NCI-H345 (cell line): ENCODE measurements at regions not wholly inside any gene's neighbourhood (a gene's known extent, or its start where the extent isn't known, plus 50 kb on each side); places are given as distances from the start of the nearest gene placed in this dataset.
"Not testable (repeated sequence)": the region's sequence is repeated elsewhere in the genome, so short reads cannot be mapped to it uniquely, and the experiment has no call there.

Experiments used
- DNase-seq: peaks from one replicate; lab custom pipeline; 2025; lab: John Stamatoyannopoulos, UW

DNA sequence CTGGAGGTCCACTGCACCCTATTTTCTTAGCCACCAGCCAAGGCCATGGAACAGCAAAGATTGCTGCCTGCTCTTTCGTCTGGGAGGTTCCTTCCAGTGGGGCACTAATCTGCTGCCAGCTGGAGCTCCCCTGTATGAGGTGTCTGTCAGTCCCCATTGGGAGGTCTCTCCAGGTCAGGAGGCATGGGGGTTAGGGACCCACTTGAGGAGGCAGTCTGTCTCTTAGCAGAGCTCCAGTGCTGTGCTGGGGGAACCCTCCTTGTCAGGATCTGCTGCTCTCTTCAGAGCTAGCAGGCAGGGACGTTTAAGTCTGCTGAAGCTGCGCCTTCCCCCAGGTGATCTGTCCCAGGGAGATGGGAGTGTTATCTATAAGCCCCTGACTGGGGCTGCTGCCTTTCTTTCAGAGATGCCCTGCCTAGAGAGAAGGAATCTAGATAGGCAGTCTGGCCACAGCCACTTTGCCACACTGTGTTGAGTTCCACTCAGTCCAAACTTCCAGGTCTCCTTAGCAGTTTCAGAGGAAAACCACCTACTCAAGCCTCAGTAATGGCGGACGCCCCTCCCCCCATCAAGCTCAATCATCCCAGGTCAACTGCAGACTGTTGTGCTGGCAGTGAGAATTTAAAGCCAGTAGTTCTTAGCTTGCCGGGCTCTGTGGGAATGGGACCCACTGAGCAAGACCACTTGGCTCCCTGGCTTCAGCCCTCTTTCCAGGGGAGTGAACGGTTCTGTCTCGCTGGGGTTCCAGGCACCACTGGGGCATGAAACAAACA lies 317.7 kb downstream of the LRRC70 start:
- no peak for DNase-seq

DNA sequence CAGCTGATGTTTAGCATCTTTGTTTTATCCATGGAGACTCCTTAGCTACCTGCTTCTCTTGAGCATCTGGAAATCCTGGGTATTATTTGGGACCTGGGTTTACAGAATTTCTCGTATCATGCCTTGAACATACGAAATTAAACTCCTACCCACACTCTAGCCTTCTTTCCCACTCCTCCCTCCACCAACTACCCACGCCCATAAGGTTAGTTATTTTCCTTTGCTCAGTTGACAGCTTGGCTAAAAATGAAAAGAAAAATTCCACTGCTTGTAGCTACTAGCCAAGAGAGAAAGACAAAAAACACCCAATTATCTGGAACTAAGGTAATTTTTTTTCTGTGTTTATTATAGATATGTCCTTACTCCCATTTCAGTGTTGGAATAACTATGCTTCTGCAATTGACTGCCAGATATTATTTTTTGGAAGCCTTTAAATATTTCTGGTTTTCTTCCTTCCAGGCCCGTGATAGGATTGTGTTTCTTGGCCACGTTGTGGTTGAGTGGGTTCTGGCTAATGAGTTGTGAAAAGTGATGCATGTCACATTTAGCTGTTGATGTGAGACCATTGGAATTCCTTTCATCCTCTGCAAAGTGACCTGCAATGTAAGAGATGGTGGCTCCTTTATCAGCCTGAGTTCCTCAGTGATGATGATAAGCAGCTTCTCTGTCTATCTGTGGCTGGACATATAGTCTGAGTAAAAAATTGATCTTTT lies 308.1 kb downstream of the LRRC70 start:
- no peak for DNase-seq

DNA sequence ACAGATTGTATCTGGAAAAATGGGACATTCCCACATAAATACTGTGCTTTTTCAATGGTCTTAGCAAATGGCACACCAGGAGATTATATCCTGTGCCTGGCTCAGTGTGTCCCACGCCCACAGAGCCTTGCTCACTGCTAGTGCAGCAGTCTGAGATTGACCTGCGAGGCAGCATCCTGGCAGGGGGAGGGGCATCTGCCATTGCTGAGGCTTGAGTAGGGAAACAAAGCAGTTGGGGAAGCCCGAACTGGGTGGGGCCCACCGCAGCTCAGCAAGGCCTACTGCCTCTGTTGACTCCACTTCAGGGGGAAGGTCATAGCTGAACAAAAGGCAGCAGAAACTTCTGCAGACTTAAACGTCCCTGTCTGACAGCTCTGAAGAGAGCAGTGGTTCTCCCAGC lies 258.7 kb downstream of the LRRC70 start:
- DNase-seq: not testable (repeated sequence)

DNA sequence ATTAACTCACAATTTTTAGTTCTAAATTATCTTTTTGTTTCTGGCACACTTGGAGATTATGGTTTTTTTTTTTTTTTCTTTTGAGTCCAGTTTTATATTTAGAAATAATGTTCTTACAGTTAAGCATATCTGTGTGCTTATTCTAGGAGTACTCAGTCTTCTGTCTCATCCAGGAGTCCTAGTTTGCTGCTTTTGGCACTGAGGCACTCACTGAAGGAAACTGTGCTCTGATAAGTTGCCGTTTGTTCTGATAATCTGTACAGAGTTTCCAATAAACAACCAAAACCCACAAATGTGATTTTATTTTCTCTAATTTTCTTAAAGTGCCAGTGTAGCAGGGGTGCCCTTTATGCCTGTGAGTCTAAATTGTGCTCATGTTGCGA lies 251.0 kb downstream of the LRRC70 start:
- DNase-seq: no peak

DNA sequence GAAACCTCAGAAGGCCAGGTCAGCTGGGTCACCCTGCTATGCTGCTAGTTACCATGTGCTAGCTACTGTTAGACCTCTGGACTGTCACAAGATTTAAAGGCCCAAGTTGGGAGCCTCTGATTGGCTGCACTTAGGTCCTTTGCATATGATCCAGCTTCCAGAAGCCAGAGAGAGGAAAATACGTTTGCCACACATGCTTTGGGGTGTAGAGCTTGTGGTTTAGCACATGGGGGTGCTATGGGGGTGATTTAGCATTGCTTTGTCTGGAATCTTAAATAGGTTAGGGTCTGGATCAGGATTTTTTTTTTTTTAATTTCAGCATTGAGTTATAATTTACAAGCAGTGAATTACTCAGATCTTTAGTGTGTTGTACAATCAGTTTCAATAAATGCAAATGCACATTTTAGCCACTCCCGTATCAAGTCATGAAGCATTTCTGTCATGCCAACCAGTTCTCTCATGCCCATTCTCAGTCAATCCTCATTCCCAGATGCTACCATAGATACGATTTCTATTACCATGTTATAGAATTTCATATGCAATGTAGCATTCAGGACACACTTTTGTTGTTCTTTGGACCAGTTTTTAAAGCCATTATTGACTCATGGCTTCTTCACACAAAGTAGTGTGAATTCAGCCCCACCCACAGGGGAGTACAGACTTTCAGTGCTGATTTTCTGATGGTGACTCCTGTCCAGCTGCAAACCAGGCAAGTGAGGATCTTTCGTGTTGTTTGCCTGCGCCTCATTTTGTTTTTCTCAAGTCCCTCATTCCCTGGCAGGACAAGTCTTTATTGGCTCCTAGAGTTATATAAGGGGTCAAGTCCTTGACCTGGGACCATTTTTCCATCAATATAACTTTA lies 250.4 kb downstream of the LRRC70 start:
- DNase-seq: no peak

DNA sequence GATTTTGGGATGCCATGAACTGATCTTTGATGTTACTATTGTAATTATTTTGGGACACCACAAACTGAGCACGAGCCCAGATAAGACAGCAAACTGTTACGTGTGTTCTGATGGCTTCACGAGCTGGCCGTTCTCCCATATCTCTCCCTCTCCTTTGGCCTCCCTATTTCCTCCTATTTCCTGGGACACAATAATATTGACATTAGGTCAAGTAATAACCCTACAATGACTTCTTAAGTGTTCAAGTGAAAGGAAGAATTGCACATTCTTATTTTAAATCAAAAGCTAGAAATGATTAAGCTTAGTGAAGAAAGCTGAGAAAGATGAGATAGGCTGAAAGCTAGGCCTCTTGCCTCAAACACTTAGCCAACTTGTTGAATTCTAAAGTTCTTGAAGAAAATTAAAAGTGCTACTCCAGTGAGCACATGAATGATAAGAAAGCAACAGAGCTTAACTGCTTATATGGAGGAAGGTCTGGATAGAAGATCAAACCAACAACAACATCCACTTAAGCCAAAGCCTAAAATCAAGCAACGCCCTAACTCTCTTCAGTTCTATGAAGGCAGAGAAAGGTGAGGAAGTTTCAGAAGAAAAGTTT lies 247.1 kb downstream of the LRRC70 start:
- DNase-seq: no peak

DNA sequence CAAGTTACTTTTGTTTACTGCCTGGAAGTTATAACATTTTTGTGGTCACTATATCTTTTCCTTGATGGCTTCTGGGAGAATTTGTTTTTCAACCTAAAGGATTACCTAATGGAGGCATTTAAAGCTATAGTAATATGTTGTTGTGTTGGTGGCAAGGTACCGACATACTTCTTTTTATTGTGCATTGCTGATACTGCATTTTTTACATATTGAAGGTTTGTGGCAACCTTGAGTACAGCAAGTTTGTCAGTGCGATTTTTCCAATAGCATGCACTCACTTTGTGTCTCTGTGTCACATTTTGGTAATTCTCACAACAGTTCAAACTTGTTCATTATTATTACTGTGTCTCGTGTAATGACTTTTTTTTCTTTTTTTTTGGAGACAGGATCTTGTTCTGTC lies 246.3 kb downstream of the LRRC70 start:
- DNase-seq: no peak

DNA sequence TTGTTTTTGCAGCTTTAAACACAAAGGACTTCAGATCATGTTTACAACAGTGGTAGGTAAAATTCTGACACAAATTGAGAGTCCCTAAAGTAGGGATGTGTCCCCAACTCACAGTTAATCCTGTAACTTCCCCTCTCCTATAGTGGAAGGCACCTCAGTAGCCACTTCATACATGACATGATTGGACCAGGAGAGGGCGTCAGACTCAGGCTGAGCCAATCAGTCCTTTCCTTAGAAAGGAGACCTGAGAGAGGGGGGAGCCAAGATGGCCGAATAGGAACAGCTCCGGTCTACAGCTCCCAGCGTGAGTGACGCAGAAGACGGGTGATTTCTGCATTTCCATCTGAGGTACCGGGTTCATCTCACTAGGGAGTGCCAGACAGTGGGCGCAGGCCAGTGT lies 238.4 kb downstream of the LRRC70 start:
- DNase-seq: not testable (repeated sequence)

DNA sequence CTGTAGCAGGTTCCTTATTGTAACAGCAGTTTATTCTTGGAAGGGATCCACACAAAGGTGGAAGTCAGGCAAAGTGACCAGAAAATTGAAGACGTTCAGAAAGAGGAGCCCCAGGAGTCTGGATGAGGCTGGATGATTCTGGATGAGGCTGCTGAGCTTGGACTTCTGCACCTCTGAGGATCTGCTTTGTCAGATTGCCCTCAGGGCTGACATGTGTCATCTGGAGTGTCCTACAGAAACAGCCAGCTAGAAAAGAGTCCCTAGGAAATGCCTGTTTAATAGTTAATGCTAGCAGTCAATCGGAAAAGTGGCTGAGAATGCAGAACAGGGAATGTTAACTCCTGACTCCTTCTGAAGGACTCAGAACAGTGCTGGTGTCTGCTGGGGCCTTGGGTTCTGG lies 236.4 kb downstream of the LRRC70 start:
- no peak for DNase-seq

DNA sequence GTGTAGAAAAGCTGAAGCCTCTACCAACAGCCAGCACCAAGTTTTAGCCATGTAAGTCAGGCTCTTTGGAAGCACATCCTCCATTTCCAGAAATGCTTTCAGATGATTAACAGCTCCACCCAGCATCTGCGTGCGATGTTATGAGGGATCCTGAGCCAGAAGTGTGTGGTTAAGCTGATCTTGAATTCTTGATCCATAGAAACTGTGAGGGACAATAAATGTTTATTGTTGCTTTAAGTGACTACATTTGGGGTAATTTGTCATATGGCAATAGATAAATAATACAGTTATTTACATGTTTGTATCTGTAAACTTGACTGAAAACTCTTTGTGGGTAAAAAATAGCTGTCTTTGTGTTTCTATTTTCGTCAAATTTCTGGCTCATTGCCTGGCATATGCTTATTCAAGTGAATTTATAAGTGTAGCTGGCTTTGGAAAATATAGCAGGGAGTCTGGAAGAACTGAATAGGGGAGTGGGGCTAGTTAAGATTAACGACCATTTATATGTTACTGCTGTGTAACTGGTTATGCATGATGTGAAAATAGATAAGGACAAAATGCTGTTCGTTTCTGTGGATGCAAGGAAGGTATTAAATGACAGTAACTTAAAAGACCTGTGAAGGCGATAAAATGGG lies 234.1 kb downstream of the LRRC70 start:
- DNase-seq: no peak

DNA sequence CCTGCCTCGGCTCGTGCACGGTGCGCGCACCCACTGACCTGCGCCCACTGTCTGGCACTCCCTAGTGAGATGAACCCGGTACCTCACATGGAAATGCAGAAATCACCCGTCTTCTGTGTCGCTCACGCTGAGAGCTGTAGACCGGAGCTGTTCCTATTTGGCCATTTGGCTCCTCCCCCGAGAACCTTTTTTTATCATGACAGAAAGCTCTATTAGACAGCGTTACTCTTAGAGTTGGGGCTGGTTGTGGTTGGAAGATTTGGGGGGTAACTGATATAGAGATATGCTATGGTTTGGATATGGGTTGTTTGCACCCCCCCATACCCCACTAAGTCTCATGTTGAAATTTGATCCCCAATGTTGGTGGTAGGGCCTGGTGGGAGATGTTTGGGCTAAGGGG lies 226.2 kb downstream of the LRRC70 start:
- DNase-seq: not testable (repeated sequence)

DNA sequence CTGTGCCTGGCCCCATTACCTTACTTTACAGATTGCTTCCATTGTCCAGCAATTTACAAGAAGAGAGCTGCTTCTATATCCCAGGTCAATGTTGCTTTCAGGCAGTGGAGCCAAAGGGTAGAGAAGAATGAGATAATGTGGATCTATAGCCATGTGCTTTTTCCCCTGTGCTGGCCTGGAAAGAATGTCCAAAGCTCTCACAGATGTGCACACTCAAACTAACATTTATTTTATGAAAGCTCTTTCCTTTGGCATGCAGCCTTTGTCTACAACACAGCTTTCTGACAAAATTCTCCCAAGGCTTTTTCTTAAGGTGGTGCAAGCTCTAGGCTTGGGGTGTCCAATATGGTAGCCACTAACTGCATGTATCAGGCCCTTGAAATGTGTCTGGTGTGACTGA lies 217.3 kb downstream of the LRRC70 start:
- no peak for DNase-seq

DNA sequence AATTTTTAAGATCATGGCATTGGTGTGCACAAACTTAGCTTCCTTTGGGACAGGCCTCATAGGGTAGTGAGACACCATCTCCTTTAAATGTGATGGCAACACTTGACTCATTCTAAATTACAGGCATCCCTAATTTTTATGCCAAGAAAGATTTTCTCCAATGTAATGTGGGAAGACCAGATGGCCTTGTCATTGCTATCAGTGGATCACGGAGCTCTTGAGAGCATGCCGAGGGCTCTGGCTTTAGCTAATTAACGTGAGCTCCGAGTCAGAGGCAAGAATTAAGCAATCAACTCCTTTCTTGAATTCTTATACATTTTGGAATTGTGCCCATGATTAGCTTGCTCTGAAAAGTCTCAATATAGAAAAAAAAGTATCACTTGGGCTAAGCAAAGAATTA lies 215.8 kb downstream of the LRRC70 start:
- DNase-seq: no peak

DNA sequence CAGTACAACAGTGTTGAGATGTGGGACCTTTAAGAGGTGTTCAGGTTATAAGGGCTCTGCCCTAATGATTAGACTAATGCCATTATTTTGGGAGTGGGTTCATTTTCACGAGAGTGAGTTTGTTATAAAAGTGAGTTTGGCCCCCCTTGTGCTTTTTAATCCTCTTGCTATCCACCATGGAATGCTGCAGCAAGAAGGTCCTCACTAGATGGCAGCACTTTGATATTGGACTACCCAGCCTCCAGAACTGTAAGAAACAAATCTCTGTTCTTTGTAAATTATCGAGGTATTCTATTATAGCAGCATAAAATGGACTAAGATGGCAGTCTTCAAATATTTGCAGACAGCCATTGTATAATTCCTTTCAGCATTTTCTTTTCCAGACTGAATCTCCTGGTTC lies 212.4 kb downstream of the LRRC70 start:
- DNase-seq: peak; percentile 8

DNA sequence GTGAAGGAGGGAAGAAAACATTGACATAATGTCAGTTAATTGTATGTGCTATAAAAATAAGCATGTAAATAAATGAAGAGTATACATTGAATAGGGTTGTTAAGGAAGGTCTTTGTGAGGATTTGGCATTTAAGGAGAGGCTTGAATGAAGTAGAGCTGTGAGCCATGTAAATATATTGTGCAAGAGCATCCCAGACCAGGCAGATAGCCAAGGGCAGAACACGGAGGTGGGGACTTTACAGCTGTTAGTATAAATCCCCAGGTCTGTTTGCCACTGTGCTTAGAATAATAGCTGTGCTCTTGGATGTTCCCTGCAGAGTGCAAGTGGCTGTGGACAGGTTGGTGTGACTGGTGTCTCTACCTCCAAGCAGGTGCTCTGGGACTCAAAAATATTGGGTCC lies 211.7 kb downstream of the LRRC70 start:
- DNase-seq: peak; percentile 91

DNA sequence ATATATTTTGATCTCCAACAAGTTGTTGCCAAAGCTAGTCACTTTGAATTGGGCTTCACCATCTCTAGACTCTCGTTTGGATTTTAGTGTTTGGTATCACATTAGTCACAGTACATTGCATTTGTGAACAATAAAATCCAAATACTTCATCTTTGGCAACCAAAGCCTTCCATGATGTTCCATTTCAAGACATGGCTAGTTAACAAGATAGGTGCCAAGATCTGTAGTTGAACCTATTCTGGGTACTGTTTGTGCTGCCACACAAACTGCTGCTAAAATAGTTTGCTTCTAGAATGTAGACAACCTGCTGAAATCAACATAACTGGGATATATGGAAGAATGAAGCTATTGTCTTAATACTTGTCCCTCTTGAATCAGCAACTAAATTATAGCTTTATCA lies 207.5 kb downstream of the LRRC70 start:
- peak; percentile 2 for DNase-seq

DNA sequence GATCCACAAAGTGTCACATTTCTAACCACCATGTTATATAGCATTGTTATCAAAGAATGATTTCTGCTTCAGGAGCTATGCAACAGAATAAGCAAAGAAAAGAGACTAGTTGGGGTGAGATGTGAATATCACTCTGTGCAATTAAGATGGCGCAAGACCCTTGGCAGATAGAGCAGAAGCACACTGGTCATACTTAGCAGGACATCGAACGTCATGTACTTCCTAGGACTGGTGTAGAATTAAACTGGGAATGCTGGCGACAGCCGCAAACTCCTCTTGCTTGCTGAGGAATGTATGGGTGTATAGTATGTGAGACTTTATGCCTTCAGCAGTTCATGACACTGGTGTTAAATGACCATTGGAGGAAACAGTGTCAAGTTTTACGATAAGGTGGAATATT lies 207.0 kb downstream of the LRRC70 start:
- DNase-seq: no peak

DNA sequence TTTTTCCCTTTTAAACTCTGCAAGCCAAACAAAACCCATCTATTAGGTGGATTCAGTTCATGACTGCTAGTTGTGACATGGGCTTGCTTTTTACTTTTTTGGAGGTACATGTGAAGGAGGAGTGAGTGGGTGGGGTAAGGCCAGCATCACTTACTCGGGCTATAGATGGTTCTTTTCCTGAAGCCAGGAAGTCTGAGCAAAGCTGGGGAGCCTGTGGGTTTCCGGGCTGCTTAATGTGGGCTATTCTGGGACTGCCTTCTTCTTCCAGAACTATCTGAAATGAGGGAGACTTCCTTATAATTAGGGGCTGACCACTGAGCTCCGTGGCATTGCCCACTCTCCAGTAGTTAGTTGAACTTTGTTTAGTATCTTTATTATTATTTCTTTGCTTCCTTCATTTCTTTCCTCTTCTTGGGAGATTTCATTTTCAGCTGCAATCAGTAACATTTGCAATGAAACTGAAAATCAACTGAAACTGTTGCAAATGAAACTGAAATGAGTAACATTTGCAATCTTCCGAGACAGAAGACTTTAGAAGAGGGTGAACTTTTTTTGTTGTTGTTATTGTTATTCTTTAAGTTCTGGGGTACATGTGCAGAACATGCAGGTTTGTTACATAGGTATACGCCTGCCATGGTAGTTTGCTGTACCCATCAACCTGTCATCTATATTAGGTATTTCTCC lies 204.9 kb downstream of the LRRC70 start:
- DNase-seq: no peak

DNA sequence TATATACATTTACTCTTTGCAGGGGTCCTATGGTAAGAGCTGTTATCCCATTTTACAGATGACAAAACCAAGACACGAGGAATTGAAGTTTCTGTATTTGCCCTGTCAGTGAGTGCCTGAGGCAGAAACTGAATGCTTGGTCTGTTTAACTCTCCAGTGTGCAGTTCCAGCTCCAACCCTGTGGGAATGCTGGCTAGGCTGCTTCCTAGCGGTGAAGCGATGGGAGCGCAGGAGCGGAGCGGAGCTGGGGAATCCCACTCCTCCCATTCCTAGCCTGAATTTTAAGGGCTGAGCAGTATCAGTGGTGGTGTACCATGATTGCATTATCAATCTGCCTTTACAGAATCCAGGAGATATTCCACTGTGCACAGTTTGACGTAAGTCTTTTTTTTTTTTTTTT lies 202.3 kb downstream of the LRRC70 start:
- no peak for DNase-seq

DNA sequence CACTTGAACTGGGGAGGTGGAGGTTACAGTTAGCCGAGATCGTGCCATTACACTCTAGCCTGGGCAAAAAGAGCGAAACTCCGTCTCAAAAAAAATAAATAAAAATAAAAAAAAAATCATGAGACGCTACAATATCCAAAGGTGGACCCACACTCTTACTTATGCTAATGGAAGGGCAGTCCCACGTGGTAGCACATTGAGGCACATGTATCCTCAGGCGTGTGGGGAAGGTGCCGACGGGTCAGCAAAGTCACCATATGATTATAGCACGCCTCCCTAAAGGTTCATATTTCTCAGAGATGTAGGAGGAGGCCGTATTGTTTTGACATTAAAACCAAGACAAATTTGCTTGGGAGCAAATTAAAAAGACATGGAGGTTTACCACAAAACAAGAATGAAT lies 201.6 kb downstream of the LRRC70 start:
- DNase-seq: no peak

DNA sequence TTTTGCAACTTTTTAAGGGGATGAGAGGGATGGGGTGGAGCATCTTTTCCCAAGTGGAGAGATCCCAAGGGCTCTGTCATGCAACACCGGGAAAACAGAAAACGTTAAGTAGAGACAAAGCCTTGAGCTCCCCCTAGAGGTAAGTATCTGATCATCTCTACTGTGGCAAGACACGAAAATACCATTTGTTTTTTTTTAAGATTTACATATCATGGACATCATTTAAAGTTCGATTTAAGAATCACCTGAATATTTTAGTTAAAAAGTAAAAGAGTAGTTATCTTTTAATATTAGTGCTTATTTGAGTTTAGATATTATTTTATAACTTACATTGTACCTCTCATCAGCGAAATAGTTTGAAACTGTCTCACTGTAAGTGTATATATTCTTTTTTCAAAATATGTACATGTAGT lies 200.4 kb downstream of the LRRC70 start:
- peak; percentile 66 for DNase-seq
